ENCODE measurements at regions not wholly inside any gene's neighbourhood (a gene's known extent, or its start where the extent isn't known, plus 50 kb on each side); places are given as distances from the start of the nearest gene placed in this dataset.
"Not testable (repeated sequence)": the region's sequence is repeated elsewhere in the genome, so short reads cannot be mapped to it uniquely, and the experiment has no call there.

- DNase-seq, result no peak
Measured at GRCh38 chr2:212766921-212767320, 228.3 kb upstream of the ERBB4 start.

- no peak for DNase-seq
Measured at GRCh38 chr2:212752730-212753351, 214.2 kb upstream of the ERBB4 start.

GRCh38 chr2:212745359-212745758 lies 206.8 kb upstream of the ERBB4 start:
- no peak for DNase-seq

GRCh38 chr2:212737392-212738172 lies 199.0 kb upstream of the ERBB4 start:
- no peak for DNase-seq

DNA sequence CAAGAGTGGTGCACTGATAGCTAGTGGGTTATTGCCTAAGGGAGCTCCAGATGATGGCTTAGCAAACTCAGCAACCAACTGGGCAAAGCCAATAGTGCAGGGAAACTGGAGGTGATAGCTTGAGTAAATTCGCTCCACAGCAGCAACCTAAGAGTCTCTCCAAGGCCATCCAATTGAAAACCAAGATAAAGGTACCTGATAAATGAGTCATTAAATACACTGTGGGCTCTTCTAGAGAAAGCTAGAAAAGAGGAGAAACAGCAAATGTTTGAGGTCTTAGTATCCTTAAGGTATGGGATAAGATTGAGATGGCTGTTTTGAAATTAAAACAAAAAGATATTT lies 197.8 kb upstream of the ERBB4 start:
- no peak for DNase-seq

GRCh38 chr2:212733273-212733672 lies 194.7 kb upstream of the ERBB4 start:
- no peak for DNase-seq

DNA sequence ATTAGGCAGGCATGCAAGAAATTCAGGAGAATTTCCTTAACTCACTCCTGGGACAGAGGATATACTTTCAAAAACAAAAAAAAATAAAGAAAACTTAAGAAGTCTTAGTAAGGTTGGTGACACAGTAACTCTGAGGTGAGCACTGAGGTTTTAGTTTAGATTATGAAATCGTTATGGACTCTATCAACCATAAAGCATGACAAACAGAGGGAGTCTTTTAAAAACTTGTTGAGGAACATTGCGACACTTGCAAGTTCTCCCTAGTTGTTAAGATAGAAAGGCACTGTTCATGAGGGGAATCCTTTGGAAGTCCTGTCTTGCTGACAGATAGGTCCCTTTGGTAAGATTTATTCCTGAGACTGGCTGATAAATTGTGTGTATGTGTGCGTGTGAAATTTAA lies 194.3 kb upstream of the ERBB4 start:
- no peak for DNase-seq

GRCh38 chr2:212730994-212731393 lies 192.4 kb upstream of the ERBB4 start:
- DNase-seq, result no peak

GRCh38 chr2:212728717-212729116 lies 190.1 kb upstream of the ERBB4 start:
- DNase-seq, result no peak

DNA sequence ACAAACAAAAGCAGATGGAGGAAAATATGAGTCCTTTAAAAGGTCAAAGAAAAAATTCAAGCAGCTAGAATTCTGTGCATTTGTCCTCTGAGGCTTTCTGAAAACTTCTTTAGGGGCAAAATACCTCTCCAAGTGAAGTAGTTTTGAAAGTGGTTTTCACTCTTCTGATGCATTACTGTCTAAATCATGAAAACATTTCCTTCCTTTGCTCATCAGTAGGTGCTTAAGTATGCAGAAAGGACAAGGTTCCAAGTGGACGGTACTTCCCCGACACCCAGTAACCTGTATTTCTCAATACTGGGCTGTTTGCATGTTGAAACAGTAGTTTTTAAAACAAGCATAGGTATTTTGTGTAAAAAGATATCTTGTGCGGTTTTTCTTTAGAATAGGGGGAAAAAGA lies 189.1 kb upstream of the ERBB4 start:
- DNase-seq, result no peak

- DNase-seq, result no peak
Measured at GRCh38 chr2:212726403-212726802, 187.8 kb upstream of the ERBB4 start.

GRCh38 chr2:212725180-212725579 lies 186.6 kb upstream of the ERBB4 start:
- no peak for DNase-seq

- DNase-seq, result peak; percentile 1
Measured at GRCh38 chr2:212723226-212723625, 184.6 kb upstream of the ERBB4 start.

DNA sequence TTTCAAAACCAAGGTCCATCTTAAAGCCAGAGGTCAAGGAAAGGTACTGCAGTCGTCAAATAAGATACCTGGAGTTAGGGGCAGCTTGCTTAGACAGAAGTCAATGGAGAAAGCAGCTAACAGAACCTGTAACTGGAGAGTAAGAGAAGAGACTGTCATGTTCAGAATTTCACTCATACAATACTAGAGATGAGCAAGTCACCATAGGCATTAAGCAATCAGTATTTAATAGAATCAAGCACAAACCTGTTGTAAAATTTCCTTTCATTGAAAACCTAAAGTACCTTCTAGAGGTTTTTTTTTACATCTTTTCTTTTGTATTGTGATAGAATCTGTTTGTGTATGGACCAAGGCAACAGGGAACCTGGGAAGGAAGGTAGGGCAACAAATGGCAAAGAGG lies 183.4 kb upstream of the ERBB4 start:
- DNase-seq, result no peak

- DNase-seq, result no peak
Measured at GRCh38 chr2:212721026-212721451, 182.4 kb upstream of the ERBB4 start.

- DNase-seq, result not testable (repeated sequence)
Measured at GRCh38 chr2:212715411-212715810, 176.8 kb upstream of the ERBB4 start.

GRCh38 chr2:212713681-212714080 lies 175.1 kb upstream of the ERBB4 start:
- no peak for DNase-seq

DNA sequence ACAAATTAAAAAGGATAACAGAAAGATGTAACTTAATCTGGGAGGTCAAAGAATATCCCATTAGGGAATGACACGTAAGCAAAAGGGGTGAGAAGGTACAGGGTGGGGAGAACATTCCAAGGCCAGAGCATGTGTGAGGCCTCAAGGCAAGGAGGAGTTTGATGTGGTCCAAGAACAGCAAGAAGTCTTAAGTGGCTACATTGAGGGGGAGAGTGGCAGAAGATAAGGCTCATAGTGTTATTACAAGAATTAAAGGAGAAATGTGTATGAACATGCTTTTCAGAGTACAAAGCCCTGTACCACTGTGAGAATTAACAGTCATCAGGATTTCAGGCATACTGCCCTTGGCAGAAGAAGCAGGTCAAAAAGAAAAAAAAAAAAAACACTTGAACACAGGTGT lies 174.4 kb upstream of the ERBB4 start:
- no peak for DNase-seq

GRCh38 chr2:212712466-212712865 lies 173.9 kb upstream of the ERBB4 start:
- DNase-seq, result no peak

DNA sequence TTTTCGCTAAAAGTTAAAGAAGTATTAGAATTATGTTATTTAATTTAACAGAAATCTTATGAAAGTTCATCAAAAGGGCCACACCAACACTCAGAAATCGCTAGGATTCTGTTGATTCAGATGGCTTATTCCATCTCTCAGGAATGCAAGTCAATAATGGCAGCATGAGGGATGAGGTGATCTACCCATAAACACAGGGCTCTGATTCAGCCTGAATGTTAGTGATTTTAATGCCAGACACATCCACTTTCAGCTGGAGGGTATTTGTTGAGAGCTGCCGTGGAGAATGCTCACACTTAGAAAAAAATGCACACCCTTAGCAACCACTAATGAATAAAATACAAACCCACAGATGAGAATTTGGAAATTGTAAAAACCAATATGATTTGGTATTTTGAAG lies 173.3 kb upstream of the ERBB4 start:
- DNase-seq, result peak; percentile 51

- DNase-seq, result no peak
Measured at GRCh38 chr2:212709280-212709679, 170.7 kb upstream of the ERBB4 start.

GRCh38 chr2:212708355-212708754 lies 169.8 kb upstream of the ERBB4 start:
- peak; percentile 24 for DNase-seq

- no peak for DNase-seq
Measured at GRCh38 chr2:212695426-212695825, 156.8 kb upstream of the ERBB4 start.

- DNase-seq, result no peak
Measured at GRCh38 chr2:212694398-212694797, 155.8 kb upstream of the ERBB4 start.

- DNase-seq, result no peak
Measured at GRCh38 chr2:212692466-212692865, 153.9 kb upstream of the ERBB4 start.
